Activated T-helper 17 cell treated with anti-CD3 and anti-CD28 coated beads, Interleukin-2, amount 50 U/mL, for 72 hours (primary cell): ENCODE measurements at regions not wholly inside any gene's neighbourhood (a gene's known extent, or its start where the extent isn't known, plus 50 kb on each side); places are given as distances from the start of the nearest gene placed in this dataset.
"Not testable (repeated sequence)": the region's sequence is repeated elsewhere in the genome, so short reads cannot be mapped to it uniquely, and the experiment has no call there.

Experiments
- ATAC-seq: fragments of 150-1000 bp; cut with Tn5 transposase; replicated peaks from 2 replicates; pipeline ENCODE4 v1.10.0; 2021; ENCODE audit warnings: mild to moderate bottlenecking, moderate library complexity
- H3K27ac Mint-ChIP-seq: one replicate; pipeline ENCODE4 v1.8.0; 2022; ENCODE audit warnings: mixed read lengths
- H3K27me3 Mint-ChIP-seq: one replicate; pipeline ENCODE4 v1.8.0; 2022; ENCODE audit warnings: mixed read lengths
- H3K36me3 Mint-ChIP-seq: one replicate; pipeline ENCODE4 v1.8.0; 2022; ENCODE audit warnings: low read depth, mild to moderate bottlenecking, mixed read lengths
- H3K4me1 Mint-ChIP-seq: one replicate; pipeline ENCODE4 v1.8.0; 2022; ENCODE audit warnings: mixed read lengths
- H3K4me3 Mint-ChIP-seq: one replicate; pipeline ENCODE4 v1.8.0; 2022; ENCODE audit warnings: mild to moderate bottlenecking, mixed read lengths
- H3K9me3 Mint-ChIP-seq: one replicate; pipeline ENCODE4 v1.8.0; 2022; ENCODE audit warnings: mixed read lengths

DNA sequence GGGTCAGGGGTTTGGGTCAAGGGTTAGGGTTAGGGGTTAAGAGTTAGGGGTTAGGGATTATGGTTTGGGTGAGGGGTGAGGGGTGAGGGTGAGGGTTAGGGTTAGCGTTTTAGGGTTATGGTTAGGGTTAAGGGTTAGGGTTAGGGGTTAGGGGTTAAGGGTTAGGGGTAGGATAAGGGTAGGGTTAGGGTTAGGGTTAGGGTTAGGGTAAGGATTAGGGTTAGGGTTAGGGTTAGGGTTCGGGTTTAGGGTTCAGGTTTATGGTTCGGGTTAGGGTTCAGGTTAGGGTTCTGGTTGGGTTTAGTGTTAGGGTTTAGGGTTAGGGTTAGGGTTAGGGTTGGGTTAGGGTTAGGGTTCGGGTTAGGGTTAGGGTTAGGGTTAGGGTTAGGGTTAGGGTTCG lies 213.1 kb downstream of the LMLN start:
- H3K36me3 Mint-ChIP-seq, H3K9me3 Mint-ChIP-seq, H3K27ac Mint-ChIP-seq, H3K4me1 Mint-ChIP-seq, ATAC-seq, H3K4me3 Mint-ChIP-seq: not testable (repeated sequence)
- H3K27me3 Mint-ChIP-seq: peaks cover 13% of the 10 kb centered on the region

DNA sequence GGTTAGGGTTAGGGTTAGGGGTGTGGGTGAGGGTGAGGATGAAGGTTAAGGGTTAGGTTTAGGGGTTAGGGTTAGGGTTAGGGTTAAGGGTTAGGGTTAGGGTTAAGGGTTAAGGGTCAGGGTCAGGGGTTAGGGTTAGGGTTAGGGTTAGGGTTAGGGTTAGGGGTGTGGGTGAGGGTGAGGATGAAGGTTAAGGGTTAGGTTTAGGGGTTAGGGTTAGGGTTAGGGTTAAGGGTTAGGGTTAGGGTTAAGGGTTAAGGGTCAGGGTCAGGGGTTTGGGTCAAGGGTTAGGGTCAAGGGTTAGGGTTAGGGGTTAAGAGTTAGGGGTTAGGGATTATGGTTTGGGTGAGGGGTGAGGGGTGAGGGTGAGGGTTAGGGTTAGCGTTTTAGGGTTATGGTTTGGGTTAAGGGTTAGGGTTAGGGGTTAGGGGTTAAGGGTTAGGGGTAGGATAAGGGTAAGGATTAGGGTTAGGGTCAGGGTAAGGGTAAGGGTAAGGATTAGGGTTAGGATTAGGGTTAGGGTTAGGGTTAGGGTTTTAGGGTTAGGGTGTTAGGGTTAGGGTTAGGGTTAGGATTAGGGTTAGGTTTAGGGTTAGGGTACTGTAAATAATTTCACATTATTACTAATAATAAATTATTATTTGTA lies 214.0 kb downstream of the LMLN start:
- H3K27me3 Mint-ChIP-seq, ATAC-seq, H3K36me3 Mint-ChIP-seq, H3K9me3 Mint-ChIP-seq, H3K4me3 Mint-ChIP-seq, H3K27ac Mint-ChIP-seq, H3K4me1 Mint-ChIP-seq: not testable (repeated sequence)
